GM18870 (cell line): ENCODE measurements at regions not wholly inside any gene's neighbourhood (a gene's known extent, or its start where the extent isn't known, plus 50 kb on each side); places are given as distances from the start of the nearest gene placed in this dataset.

Experiments
- ATAC-seq: cut with Tn5 transposase; IDR thresholded peaks from one replicate; pipeline ENCODE4 v1.9.1; 2021; ENCODE audit warnings: moderate library complexity; ENCODE audit not compliant: unreplicated experiment

DNA sequence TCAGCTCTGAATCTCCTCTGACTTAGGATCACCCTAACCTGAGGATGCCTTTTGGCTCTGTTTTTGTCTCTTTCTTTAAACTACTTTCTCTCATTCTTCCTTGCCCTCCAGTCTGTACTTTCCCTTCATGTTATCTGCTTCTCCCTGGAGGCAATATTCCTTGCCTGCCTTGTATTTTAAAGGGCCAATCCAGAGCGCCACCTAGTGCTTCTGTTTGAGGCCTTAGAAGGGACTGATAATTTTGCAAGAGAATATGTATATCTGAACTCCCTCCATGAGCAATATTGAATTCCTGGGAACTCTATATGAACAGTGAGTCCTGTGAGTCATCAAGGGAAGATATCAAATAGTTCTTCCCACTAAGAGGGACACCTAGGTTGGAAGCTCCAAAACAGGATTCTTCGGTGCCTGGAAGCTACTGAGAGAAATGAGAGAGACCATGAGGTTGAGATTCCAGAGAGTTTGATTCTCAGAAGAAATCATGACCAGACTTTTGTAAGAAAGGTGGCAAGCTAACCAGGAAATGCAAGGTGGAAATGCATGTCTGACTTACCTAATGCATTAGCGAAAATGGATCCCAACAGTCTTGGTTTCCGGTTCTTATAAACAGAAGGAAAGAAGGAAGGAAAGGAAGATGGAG is 203.8 kb upstream of the CD96 start:
- ATAC-seq, result no peak

DNA sequence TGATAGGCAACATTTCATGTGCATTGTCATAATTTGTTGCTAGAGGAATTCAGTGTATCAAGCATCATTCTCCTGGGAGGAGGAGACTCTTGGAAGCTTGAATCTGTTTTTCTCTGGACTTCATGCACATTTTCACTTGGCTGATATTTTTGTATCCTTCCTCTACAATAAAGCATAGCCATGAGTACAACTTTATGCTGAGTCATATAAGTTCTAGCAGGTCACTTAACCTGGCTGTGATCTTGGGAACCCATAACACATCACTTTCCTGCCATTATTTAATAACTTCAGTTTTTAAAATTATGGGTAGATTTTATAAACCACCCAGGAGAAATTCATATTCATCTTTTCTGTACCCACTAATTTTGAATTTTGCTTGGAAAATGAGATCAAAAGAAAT is 203.0 kb upstream of the CD96 start:
- ATAC-seq, result no peak

GRCh38 chr3:111351334-111351733 is 190.7 kb upstream of the CD96 start:
- ATAC-seq, result no peak

- no peak for ATAC-seq
These were observed 189.4 kb upstream of the CD96 start for GRCh38 chr3:111352585-111352984.

DNA sequence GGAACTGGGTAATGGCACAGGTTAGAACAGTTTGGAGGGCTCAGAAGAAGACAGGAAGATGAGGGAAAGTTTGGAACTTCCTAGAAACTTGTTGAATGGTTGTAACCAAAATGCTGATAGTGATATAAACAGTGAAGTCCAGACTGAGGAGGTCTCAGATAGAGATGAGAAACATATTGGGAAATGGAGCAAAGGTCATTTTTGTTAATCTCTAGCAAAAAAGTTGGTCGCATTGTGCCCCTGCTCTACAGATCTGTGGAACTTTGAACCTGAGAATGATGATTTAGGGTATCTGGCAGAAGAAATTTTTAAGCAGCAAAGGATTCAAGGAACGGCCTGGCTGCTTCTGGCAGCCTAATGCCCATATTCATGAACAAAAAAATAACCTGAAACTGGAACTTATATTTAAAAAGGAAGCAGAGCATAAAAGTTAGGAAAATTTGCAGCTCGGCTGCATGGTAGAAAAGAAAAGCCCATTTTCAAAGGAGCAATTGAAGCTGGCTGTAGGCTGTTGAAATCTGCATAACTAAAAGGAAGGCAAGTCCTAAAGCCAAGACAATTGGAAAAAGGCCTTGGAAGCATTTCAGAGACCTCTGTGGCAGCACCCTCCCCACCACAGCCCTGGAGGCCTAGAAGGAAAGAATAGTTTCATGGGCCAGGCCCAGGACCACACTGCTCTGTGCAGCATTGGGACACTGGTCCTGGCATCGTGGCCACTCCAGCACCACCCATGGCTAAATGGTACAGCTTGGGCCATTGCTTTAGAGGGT is 182.6 kb upstream of the CD96 start:
- no peak for ATAC-seq

DNA sequence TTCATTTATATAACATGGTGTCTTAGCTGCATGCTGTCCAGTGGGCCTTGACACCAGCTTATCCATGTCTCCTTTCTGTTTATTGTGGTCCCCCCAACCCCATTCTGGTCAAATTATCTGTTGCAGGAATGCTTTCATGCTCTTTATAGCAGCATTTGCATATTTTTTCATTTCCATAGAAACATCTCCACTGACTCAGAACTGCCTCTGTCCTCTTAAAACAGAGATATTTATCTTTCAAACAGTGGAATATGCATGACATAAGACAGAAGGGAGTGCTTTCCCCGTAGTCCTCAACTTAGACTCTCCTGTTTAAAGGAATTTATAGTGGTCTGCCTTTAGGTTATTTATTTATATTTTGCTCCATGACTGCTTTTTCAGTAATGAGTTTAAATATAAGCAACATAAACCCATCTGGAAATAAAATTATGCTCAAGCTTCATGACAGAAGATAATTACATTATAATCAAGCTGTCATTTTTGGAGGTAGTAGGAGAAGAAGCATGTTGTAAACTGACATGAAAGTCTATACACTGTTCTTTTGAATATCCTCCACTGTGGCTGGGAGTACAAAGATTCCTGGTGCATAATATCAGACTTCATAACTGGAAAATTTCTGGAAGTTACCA is 179.5 kb upstream of the CD96 start:
- ATAC-seq, result no peak

DNA sequence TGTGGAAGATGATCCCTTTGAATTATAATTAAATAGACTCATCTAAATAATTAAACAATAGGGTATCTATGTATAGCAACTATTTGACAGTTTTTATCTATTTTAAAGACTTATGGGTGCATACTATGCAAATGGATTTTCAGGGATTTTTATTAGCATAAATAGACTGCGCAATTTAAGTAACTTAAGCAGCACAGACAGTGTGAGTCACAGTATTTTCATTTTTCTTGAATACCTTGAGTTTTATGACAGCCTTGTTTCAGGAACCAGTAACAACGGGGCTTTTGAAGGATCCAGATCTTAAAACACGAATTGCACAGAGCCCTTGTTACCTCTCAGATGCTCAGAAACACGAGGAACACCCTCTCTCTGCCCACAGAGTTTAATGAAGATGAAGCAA is 175.5 kb upstream of the CD96 start:
- ATAC-seq, result no peak

GRCh38 chr3:111368056-111368455 is 173.9 kb upstream of the CD96 start:
- ATAC-seq, result no peak

- no peak for ATAC-seq
These were observed 172.0 kb upstream of the CD96 start for GRCh38 chr3:111369958-111370357.

DNA sequence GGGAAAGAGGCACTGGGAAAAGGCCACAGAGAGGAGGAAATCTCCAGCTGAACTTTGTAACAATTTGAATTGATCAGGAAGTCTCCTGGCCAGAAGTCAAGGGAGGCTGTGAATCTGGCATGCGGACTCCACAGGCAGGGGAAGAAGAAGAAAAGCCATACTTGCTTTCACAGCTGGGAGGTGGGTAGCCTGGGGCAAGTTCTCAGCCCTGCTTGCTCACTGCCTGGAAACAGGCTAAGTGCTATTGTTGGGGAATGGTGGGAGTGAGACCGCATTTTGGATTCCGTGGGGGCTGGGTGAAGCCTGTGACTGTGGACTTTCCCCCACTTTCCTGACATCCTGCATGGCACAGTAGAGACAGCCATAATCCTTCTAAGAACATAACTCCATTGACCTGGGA is 168.8 kb upstream of the CD96 start:
- ATAC-seq, result no peak

DNA sequence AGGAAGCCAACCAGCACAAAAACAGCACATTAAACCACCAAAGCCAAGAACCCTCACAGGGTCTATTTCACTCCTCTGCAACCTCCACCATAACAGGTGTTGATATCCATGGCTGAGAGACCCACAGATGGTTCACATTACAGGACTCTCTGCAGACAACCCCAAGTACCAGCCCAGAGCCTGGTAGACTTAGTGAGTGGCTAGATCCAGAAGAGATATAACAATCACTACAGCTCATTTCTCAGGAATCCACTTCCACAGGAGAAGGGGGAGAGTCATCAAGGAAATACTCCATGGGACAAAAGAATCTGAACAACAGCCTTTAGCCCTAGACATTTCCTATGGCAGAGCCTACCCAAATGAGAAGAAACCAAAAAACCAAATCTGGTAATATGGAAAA is 168.1 kb upstream of the CD96 start:
- ATAC-seq, result no peak

GRCh38 chr3:111385971-111386495 is 156.0 kb upstream of the CD96 start:
- ATAC-seq, result no peak

GRCh38 chr3:111392894-111393398 is 149.1 kb upstream of the CD96 start:
- ATAC-seq, result no peak

- no peak for ATAC-seq
These were observed 129.3 kb upstream of the CD96 start for GRCh38 chr3:111412656-111413055.

DNA sequence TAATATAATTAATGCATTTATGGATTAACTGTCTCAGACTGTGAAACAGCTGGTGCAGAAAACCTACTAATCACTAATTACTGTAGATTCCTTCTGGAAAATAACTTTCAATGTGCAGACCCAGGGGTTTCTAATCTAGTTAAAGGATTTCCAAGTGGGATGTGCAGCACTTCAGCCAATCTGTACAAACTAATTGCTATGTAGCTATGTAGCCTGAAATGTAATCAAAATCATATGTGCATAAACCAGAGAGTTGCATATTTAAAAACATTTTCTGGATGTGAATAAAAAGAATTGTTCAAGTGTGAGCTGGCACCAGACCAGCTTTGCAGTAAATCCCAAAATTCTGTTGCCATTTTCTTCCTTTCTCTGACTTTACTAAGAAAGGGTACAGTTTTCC is 127.5 kb upstream of the CD96 start:
- no peak for ATAC-seq

- ATAC-seq, result no peak
These were observed 127.0 kb upstream of the CD96 start for GRCh38 chr3:111415018-111415417.

- no peak for ATAC-seq
These were observed 123.6 kb upstream of the CD96 start for GRCh38 chr3:111418391-111418790.

DNA sequence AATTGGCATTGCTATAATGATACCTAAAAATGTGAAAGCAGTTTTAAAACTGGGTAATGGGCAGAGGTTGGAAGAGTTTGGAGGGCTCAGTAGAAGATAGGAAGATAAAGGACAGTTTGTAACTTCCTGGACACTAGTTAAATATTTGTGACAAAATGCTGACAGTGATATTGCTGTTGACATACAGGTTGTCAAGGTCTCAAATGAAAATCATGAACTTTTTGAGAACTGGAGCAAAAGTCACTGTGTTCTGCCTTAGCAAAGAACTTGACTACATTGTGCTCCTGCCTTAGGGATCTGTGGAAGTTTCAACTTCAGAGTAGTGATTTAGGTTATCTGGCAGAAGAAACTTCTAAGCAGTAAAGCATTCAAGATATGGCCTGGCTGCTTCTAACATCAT is 113.7 kb upstream of the CD96 start:
- no peak for ATAC-seq

- no peak for ATAC-seq
These were observed 106.9 kb upstream of the CD96 start for GRCh38 chr3:111434941-111435622.

DNA sequence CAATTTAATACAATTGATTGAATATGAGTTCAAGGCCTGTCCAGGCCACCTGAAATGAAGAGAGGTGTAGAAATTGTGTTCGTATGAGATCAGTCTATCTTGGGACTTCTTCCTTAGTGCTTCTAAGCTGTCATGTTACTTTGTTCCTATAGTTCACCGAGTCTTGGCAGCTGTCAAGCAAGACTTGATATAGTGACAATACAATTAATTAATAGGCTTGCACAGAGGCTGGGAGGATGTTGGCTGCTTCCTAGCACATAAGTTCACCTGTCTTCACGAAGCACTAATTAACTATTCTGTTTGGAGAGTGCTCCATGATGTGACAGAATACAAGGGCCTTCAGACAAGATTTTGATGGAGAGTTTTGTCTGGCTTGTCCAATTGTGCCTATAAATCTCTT is 103.7 kb upstream of the CD96 start:
- ATAC-seq, result no peak

DNA sequence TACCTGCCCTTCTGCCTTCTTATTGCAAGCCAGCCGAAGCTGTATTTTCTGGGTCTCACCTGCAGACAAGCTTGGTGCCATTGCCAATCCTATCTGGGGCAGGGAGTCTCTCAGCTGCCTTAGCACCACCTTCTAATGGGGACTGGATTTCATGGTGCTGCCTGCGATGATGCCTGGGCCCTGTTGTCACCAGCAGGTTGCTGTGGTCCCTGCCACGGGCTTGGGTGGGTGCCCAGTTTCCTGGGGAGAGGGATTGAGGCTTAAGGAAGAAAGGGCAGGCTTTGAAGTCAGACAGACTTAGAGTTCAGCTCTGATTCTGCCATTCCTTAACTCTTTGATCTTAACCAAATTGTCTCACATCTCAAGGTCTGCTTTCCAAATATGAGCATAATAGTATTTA is 87.4 kb upstream of the CD96 start:
- ATAC-seq, result no peak
